ENCODE measurements at regions not wholly inside any gene's neighbourhood (a gene's known extent, or its start where the extent isn't known, plus 50 kb on each side); places are given as distances from the start of the nearest gene placed in this dataset.

GRCh38 chr15:99514306-99514705, 51.5 kb upstream of the MEF2A start:
- no peak for TF ChIP-seq CTCF (IDR thresholded peaks at IDR 0.05)
- TF ChIP-seq POLR2A (IDR thresholded peaks at IDR 0.05) = no peak
